ENCODE measurements at regions not wholly inside any gene's neighbourhood (a gene's known extent, or its start where the extent isn't known, plus 50 kb on each side); places are given as distances from the start of the nearest gene placed in this dataset.

DNA sequence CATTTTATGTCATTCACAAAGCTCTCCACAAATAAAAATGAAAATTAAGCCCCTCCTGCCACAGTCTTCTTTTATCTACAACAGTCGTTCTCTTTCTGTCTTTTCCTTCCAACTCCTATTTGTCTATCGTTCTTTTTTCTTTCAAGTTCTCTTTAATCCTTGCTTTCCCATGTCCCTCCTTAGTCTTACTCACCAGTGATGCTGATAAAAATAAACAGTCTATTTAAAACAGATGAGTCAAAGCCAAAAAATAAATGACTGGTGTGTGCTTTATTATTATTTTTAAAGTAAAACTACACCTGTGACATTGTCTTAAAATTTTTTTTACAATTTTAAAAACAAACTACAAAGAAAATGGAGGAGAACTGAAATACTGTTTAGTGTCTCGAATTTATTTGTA is 137.1 kb upstream of the TMEM161B start:
- Mint-ChIP-seq H3K4me1 (peaks cover 22% of the 10 kb centered on the region), H3K36me3 (ENCODE audit: low read depth) (no peaks in the 10 kb centered on the region), H3K27ac (no peak overlapping the region), H3K27me3 (ENCODE audit: insufficient read depth, low read depth, poor library complexity) (no peaks in the 10 kb centered on the region), H3K4me3 (no peak overlapping the region), H3K9me3 (no peaks in the 10 kb centered on the region)
- no peak overlapping the region for H3K4me3 ChIP-seq
- H3K27me3 ChIP-seq (ENCODE audit: insufficient read depth): no peaks in the 10 kb centered on the region
- H3K4me2 ChIP-seq: no peak overlapping the region
- no peaks in the 10 kb centered on the region for H3F3A ChIP-seq (replicated peaks; ENCODE audit: low read depth)
- H3K9me2 ChIP-seq (ENCODE audit: insufficient read depth): no peaks in the 10 kb centered on the region
- ATAC-seq (no peak), DNase-seq (ENCODE audit: low spot score) (no peak)
- no peak for TF ChIP-seq POLR2AphosphoS5 (IDR thresholded peaks at IDR 0.05; ENCODE audit: low read depth)
- no peak for TF ChIP-seq CREB1 (CRISPR knock-in tag; IDR thresholded peaks at IDR 0.05; ENCODE audit: low read depth)
- TF ChIP-seq ZNF331 (CRISPR knock-in tag; IDR thresholded peaks at IDR 0.05; ENCODE audit: low read depth): no peak
- TF ChIP-seq, protein P1, sequence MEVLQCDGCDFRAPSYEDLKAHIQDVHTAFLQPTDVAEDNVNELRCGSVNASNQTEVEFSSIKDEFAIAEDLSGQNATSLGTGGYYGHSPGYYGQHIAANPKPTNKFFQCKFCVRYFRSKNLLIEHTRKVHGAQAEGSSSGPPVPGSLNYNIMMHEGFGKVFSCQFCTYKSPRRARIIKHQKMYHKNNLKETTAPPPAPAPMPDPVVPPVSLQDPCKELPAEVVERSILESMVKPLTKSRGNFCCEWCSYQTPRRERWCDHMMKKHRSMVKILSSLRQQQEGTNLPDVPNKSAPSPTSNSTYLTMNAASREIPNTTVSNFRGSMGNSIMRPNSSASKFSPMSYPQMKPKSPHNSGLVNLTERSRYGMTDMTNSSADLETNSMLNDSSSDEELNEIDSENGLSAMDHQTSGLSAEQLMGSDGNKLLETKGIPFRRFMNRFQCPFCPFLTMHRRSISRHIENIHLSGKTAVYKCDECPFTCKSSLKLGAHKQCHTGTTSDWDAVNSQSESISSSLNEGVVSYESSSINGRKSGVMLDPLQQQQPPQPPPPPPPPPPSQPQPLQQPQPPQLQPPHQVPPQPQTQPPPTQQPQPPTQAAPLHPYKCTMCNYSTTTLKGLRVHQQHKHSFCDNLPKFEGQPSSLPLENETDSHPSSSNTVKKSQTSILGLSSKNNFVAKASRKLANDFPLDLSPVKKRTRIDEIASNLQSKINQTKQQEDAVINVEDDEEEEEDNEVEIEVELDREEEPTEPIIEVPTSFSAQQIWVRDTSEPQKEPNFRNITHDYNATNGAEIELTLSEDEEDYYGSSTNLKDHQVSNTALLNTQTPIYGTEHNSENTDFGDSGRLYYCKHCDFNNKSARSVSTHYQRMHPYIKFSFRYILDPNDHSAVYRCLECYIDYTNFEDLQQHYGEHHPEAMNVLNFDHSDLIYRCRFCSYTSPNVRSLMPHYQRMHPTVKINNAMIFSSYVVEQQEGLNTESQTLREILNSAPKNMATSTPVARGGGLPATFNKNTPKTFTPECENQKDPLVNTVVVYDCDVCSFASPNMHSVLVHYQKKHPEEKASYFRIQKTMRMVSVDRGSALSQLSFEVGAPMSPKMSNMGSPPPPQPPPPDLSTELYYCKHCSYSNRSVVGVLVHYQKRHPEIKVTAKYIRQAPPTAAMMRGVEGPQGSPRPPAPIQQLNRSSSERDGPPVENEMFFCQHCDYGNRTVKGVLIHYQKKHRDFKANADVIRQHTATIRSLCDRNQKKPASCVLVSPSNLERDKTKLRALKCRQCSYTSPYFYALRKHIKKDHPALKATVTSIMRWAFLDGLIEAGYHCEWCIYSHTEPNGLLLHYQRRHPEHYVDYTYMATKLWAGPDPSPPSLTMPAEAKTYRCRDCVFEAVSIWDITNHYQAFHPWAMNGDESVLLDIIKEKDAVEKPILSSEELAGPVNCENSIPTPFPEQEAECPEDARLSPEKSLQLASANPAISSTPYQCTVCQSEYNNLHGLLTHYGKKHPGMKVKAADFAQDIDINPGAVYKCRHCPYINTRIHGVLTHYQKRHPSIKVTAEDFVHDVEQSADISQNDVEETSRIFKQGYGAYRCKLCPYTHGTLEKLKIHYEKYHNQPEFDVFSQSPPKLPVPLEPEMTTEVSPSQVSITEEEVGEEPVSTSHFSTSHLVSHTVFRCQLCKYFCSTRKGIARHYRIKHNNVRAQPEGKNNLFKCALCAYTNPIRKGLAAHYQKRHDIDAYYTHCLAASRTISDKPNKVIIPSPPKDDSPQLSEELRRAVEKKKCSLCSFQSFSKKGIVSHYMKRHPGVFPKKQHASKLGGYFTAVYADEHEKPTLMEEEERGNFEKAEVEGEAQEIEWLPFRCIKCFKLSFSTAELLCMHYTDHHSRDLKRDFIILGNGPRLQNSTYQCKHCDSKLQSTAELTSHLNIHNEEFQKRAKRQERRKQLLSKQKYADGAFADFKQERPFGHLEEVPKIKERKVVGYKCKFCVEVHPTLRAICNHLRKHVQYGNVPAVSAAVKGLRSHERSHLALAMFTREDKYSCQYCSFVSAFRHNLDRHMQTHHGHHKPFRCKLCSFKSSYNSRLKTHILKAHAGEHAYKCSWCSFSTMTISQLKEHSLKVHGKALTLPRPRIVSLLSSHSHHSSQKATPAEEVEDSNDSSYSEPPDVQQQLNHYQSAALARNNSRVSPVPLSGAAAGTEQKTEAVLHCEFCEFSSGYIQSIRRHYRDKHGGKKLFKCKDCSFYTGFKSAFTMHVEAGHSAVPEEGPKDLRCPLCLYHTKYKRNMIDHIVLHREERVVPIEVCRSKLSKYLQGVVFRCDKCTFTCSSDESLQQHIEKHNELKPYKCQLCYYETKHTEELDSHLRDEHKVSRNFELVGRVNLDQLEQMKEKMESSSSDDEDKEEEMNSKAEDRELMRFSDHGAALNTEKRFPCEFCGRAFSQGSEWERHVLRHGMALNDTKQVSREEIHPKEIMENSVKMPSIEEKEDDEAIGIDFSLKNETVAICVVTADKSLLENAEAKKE (CRISPR knock-in tag; IDR thresholded peaks at IDR 0.05): no peak
- TF ChIP-seq STAT1 (IDR thresholded peaks at IDR 0.05; ENCODE audit: unreplicated experiment): no peak
- TF ChIP-seq NANOG (IDR thresholded peaks at IDR 0.05; ENCODE audit: borderline replicate concordance): no peak
- TF ChIP-seq, protein P2, sequence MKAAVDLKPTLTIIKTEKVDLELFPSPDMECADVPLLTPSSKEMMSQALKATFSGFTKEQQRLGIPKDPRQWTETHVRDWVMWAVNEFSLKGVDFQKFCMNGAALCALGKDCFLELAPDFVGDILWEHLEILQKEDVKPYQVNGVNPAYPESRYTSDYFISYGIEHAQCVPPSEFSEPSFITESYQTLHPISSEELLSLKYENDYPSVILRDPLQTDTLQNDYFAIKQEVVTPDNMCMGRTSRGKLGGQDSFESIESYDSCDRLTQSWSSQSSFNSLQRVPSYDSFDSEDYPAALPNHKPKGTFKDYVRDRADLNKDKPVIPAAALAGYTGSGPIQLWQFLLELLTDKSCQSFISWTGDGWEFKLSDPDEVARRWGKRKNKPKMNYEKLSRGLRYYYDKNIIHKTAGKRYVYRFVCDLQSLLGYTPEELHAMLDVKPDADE (IDR thresholded peaks at IDR 0.05): no peak
- TF ChIP-seq, protein P3, sequence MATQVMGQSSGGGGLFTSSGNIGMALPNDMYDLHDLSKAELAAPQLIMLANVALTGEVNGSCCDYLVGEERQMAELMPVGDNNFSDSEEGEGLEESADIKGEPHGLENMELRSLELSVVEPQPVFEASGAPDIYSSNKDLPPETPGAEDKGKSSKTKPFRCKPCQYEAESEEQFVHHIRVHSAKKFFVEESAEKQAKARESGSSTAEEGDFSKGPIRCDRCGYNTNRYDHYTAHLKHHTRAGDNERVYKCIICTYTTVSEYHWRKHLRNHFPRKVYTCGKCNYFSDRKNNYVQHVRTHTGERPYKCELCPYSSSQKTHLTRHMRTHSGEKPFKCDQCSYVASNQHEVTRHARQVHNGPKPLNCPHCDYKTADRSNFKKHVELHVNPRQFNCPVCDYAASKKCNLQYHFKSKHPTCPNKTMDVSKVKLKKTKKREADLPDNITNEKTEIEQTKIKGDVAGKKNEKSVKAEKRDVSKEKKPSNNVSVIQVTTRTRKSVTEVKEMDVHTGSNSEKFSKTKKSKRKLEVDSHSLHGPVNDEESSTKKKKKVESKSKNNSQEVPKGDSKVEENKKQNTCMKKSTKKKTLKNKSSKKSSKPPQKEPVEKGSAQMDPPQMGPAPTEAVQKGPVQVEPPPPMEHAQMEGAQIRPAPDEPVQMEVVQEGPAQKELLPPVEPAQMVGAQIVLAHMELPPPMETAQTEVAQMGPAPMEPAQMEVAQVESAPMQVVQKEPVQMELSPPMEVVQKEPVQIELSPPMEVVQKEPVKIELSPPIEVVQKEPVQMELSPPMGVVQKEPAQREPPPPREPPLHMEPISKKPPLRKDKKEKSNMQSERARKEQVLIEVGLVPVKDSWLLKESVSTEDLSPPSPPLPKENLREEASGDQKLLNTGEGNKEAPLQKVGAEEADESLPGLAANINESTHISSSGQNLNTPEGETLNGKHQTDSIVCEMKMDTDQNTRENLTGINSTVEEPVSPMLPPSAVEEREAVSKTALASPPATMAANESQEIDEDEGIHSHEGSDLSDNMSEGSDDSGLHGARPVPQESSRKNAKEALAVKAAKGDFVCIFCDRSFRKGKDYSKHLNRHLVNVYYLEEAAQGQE (IDR thresholded peaks at IDR 0.05; ENCODE audit: unreplicated experiment): no peak
- H3K79me2 ChIP-seq (replicated peaks; ENCODE audit: insufficient read depth): no peaks in the 10 kb centered on the region
- no peak overlapping the region for H2AFZ ChIP-seq
- no peak overlapping the region for H3K27ac ChIP-seq (ENCODE audit: low read depth)
- H4K20me1 ChIP-seq (replicated peaks; ENCODE audit: insufficient read depth): no peaks in the 10 kb centered on the region
- H3K36me3 ChIP-seq (ENCODE audit: insufficient read depth): no peaks in the 10 kb centered on the region
- H3K4me1 ChIP-seq (ENCODE audit: insufficient read depth): peaks cover 13% of the 10 kb centered on the region

Measured in GM23338 (cell line).